Endothelial cell of umbilical vein (primary cell): ENCODE measurements at regions not wholly inside any gene's neighbourhood (a gene's known extent, or its start where the extent isn't known, plus 50 kb on each side); places are given as distances from the start of the nearest gene placed in this dataset.

Experiments used
- BruUV-seq: library from RNA; stranded (reverse); fragments of 400-500 nt; replicated peaks from 2 replicates; lab custom pipeline; 2021; lab: Mats Ljungman, UMichigan
- CTCF ChIA-PET: fragments of 300-600, 350-600 bp; sonication (Branson Sonifier 250); formaldehyde crosslinking; loops from one replicate; lab custom pipeline; 2021; ENCODE audit warnings: antibody characterized with exemption, inconsistent platforms; lab: Charles Lee
- POLR2A ChIA-PET: fragments of 300-600, 350-600 bp; sonication (Branson Sonifier 250); formaldehyde crosslinking; loops from one replicate; lab custom pipeline; 2021; ENCODE audit warnings: antibody characterized with exemption, inconsistent platforms; lab: Charles Lee
- DNase-seq: peaks from one replicate; pipeline ENCODE4 v3.0.0-alpha.2; 2011; ENCODE audit warnings: low read depth, low spot score
- FAIRE-seq: peaks from 2 replicates; lab custom pipeline; 2011; peaks lifted over from hg19 to GRCh38; lab: Jason Lieb, UNC
- H2AFZ ChIP-seq: 2 replicates; pipeline ENCODE4 v1.6.0; 2012; ENCODE audit warnings: low read depth, low read length, control low read depth, inconsistent platforms
- H3K27ac ChIP-seq: 2 replicates; pipeline ENCODE4 v1.5.1; 2011; ENCODE audit warnings: low read depth, mild to moderate bottlenecking, control low read depth, low read length, moderate library complexity; ENCODE audit not compliant: insufficient read depth
- H3K27me3 ChIP-seq, 2 experiments: 2 replicates each; pipeline versions ENCODE4 v1.6.0 to v1.6.1; 2011; ENCODE audit warnings: low read length in 2 of 2, mixed read lengths in 1 of 2; ENCODE audit not compliant: control insufficient read depth in 2 of 2, insufficient read depth in 2 of 2
- H3K36me3 ChIP-seq, 2 experiments: 2 replicates in 1 of 2; 3 replicates in 1 of 2; pipeline ENCODE4 v1.5.1; 2011; ENCODE audit warnings: low read length in 2 of 2, mild to moderate bottlenecking in 1 of 2, moderate library complexity in 1 of 2; ENCODE audit not compliant: control insufficient read depth in 2 of 2, insufficient read depth in 2 of 2; ENCODE audit errors: extremely low read depth in 1 of 2
- H3K4me1 ChIP-seq: 3 replicates; pipeline ENCODE4 v1.5.1; 2011; ENCODE audit warnings: mild to moderate bottlenecking, low read length; ENCODE audit not compliant: control insufficient read depth, insufficient read depth; ENCODE audit errors: extremely low read depth
- H3K4me2 ChIP-seq: 2 replicates; pipeline ENCODE4 v1.6.1; 2011; ENCODE audit warnings: low read length, control low read depth, mixed read lengths; ENCODE audit not compliant: insufficient read depth
- H3K4me3 ChIP-seq, 3 experiments: fragments of 200-600 bp in 1 of 3; sonication (generic), shearing (Covaris generic) in 1 of 3; replicated peaks in 1 of 3; 2 replicates each; pipeline ENCODE4 v1.5.1; 2011 to 2016; ENCODE audit warnings: control low read depth in 3 of 3, low read length in 3 of 3, mild to moderate bottlenecking in 2 of 3, inconsistent platforms in 1 of 3, low read depth in 1 of 3, moderate library complexity in 1 of 3; ENCODE audit not compliant: insufficient read depth in 1 of 3
- H3K79me2 ChIP-seq: 2 replicates; pipeline ENCODE4 v1.6.0; 2012; ENCODE audit warnings: low read length, inconsistent platforms; ENCODE audit not compliant: control insufficient read depth, insufficient read depth
- H3K9ac ChIP-seq: replicated peaks from 2 replicates; pipeline ENCODE3; 2011; ENCODE audit warnings: low read length, control low read depth; ENCODE audit not compliant: insufficient read depth; ENCODE audit errors: extremely low read depth
- H3K9me1 ChIP-seq: replicated peaks from 3 replicates; pipeline ENCODE4 v1.6.0; 2011; ENCODE audit warnings: mild to moderate bottlenecking, low read length; ENCODE audit not compliant: control insufficient read depth, insufficient read depth; ENCODE audit errors: extremely low read depth
- H3K9me3 ChIP-seq: replicated peaks from 2 replicates; pipeline ENCODE4 v1.5.1; 2012; ENCODE audit warnings: low read length, inconsistent platforms; ENCODE audit not compliant: control insufficient read depth, insufficient read depth
- H4K20me1 ChIP-seq: replicated peaks from 2 replicates; pipeline ENCODE3; 2011; ENCODE audit warnings: mild to moderate bottlenecking, low read length; ENCODE audit not compliant: control insufficient read depth, insufficient read depth; ENCODE audit errors: extremely low read depth
- CTCF ChIP-seq, 2 donors: IDR thresholded peaks; 1 replicate in 1 of 2; 2 replicates in 1 of 2; pipeline ENCODE4 v1.5.1; 2011; ENCODE audit warnings: low read length in 2 of 2, mild to moderate bottlenecking in 2 of 2, moderate library complexity in 2 of 2, control low read depth in 1 of 2, inconsistent platforms in 1 of 2, low read depth in 1 of 2; ENCODE audit not compliant: insufficient read depth in 1 of 2; ENCODE audit errors: extremely low read depth in 1 of 2
- EZH2 ChIP-seq: IDR thresholded peaks from 2 replicates; pipeline ENCODE4 v1.6.1; 2012; ENCODE audit warnings: borderline replicate concordance, low read depth, mild to moderate bottlenecking, moderate library complexity, low read length, inconsistent platforms; ENCODE audit not compliant: severe bottlenecking
- FOS ChIP-seq: IDR thresholded peaks from 2 replicates; pipeline ENCODE4 v1.6.1; 2011; ENCODE audit warnings: mild to moderate bottlenecking, low read length, moderate library complexity, borderline replicate concordance; ENCODE audit not compliant: insufficient read depth
- GATA2 ChIP-seq: IDR thresholded peaks from 2 replicates; pipeline ENCODE4 v1.7.0; 2011; ENCODE audit warnings: low read depth, mild to moderate bottlenecking, moderate library complexity, mixed read lengths, low read length; ENCODE audit not compliant: insufficient read length, insufficient read depth
- JUN ChIP-seq: IDR thresholded peaks from 2 replicates; pipeline ENCODE4 v1.6.1; 2011; ENCODE audit warnings: borderline replicate concordance, low read depth; ENCODE audit not compliant: insufficient read length, insufficient read depth
- MAX ChIP-seq: IDR thresholded peaks from 2 replicates; pipeline ENCODE4 v1.6.1; 2011; ENCODE audit not compliant: insufficient read depth, insufficient read length
- MYC ChIP-seq: IDR thresholded peaks from one replicate; pipeline ENCODE4 v1.6.1; 2011; ENCODE audit warnings: mild to moderate bottlenecking, low read depth, low read length
- POLR2A ChIP-seq: IDR thresholded peaks from 2 replicates; pipeline ENCODE4 v1.6.1; 2012; ENCODE audit warnings: low read depth, mild to moderate bottlenecking, control low read depth, low read length
- POLR2AphosphoS5 ChIP-seq: IDR thresholded peaks from 2 replicates; pipeline ENCODE4 v1.6.1; 2012; ENCODE audit warnings: low read depth, mild to moderate bottlenecking, control low read depth, low read length, moderate library complexity; ENCODE audit not compliant: insufficient read depth
- dilution Hi-C: fragments of 300-500 bp; cut with MboI; formaldehyde crosslinking; loops from one replicate; pipeline ENCODE4 v1.15.0; 2019; ENCODE audit warnings: low sequenced_read_pairs; ENCODE audit not compliant: extremely low pct_ligation_motif_present
- intact Hi-C: fragments of 100-400 bp; cut with micrococcal nuclease; formaldehyde crosslinking; loops from one replicate; pipeline ENCODE4 v1.10.0; 2022

GRCh38 chr2:133655610-133656009 lies 87.3 kb upstream of the NCKAP5 start:
- no TSS peak for BruUV-seq
- Histone ChIP-seq H3K4me2 (no peak overlapping the region), H4K20me1 (no peaks in the 10 kb centered on the region)

More at GRCh38 chr2:133655610-133656009, 87.3 kb upstream of the NCKAP5 start:
- ChIA-PET POLR2A (no interaction called here), CTCF (no interaction called here)
- Histone ChIP-seq H3K27ac (no peak overlapping the region), H3K36me3 (no peaks in the 10 kb centered on the region), H3K4me3 (no peak overlapping the region), H3K27me3 (no peaks in the 10 kb centered on the region), H3K4me1 (peaks cover 3% of the 10 kb centered on the region), H3K9ac (no peak overlapping the region), H3K9me1 (no peaks in the 10 kb centered on the region), H3K79me2 (no peaks in the 10 kb centered on the region), H3K9me3 (no peaks in the 10 kb centered on the region), H2AFZ (no peak overlapping the region)
- intact Hi-C loops, result no loop called here
- TF ChIP-seq CTCF (IDR thresholded peaks at IDR 0.05; ENCODE audit: extremely low read depth in 1 of 2, insufficient read depth in 1 of 2, low read depth in 1 of 2, low read length in 2 of 2) (no peak), EZH2 (no peak), JUN (no peak), MAX (no peak), MYC (no peak), FOS (no peak), GATA2 (no peak), POLR2AphosphoS5 (no peak), POLR2A (no peak)
- FAIRE-seq (no peak), DNase-seq (no peak)
- dilution Hi-C loops, result no loop called here
